NCI-H2029 (cell line): ENCODE measurements at regions not wholly inside any gene's neighbourhood (a gene's known extent, or its start where the extent isn't known, plus 50 kb on each side); places are given as distances from the start of the nearest gene placed in this dataset.

Experiments used
- DNase-seq: peaks from one replicate; lab custom pipeline; 2025; lab: John Stamatoyannopoulos, UW

DNA sequence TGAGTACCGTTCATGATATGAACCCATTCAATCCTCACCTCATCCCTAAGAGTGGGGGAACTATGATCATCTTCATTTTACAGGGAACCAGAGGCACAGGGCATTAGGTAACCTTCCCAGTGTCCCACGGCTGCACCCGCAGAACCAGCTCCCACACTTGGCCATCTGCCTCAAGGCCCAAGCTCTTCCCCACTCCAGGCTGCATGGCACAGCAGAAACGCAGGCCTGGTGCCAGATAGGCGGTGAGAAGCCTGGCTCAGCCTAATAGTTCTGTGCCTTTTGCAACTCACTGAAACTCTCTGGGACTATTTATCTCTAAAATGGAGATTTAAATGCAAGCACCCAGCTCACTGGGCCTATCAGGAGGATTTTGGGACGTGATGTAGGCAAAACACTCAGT lies 90.8 kb upstream of the ZNF618 start:
- DNase-seq, result no peak

DNA sequence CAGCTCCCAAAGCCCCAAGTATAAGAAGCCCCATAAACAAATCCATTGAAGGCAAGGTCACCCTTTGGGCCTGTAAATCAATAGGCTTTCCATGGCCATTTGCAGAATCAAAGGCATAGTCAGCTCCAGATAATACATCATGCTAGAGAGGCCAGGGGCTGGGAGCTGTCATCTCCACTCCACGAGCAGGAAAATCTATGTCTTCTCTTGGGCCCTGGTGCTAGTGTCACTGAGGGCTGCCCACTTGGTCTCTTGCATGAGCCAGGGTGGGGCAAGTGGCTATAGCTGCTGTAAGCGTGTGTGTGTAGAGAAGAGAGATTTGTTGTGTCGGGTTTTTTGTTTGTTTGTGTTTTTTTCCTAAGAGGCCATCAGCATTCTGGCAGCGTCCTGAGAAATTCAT lies 90.0 kb upstream of the ZNF618 start:
- DNase-seq, result no peak

DNA sequence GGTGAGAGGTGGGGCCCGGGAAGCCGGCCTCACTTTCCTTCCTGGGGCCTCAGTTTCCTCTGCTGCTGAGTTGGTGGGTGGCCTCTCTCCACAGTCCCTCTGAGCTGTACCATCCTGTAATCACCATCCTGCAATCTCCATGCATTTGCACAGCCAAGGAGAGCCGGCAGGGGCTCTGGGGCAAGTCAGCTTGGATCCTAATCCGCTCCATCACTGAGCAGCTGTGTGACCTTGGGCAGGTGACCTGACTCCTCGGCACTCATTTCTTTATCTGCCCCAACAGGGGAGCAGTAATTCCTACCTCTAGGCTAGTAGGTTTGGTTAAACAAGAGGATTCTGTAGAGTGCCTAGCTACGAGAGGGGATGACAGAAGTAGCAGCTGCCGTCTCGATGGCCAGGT lies 88.2 kb upstream of the ZNF618 start:
- no peak for DNase-seq

DNA sequence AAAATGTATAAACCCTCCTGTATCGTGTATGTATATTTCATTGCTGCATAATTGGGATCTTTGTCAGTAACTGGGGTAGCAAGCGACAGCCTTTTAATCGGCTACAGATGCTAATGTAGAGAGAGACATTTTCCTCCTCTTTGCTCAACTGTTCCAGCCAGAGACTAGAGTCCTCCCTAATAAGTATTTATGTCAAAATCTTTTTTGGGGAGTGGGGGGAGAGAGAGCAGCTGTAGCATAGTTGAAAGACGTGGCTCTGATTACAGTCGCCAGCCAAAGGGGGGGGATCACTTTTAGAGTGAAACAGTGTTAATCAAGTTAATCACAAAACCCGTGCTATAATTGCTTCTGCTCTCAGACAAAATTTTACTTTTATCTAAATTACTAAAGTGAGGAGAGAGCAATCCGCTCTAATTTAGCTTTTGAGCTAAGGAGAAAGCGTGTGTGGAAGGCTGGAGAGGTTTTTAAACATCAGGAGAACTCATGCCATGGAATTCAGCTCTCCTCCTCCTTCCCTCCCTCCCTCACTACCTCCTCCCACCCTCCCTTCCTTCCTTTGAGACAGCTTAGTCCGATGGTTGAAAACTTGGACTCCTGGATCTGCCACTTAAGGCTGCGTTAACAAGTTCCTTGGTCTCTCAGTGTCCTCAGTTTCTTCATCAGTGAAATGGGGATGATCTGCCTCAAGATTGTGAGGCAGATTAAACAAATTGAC lies 87.3 kb upstream of the ZNF618 start:
- no peak for DNase-seq

DNA sequence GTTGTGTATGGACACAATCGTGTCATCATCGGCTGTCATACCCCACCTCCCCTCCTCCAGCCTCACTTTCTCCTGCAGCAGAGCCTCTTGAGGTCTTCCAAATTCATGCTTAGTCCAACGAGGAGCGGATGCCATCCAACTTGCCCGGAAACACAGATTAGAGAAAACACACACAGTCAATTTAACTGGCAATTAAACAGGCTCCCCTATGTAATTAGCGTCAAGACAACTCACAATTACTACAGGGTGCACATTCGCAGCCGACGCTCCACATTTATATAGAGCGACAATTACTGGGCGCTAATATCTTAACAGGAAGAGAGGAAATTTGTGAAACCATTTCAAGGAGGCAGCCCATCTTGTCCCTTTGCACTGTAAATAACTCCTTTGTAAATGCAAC lies 86.0 kb upstream of the ZNF618 start:
- DNase-seq, result no peak

DNA sequence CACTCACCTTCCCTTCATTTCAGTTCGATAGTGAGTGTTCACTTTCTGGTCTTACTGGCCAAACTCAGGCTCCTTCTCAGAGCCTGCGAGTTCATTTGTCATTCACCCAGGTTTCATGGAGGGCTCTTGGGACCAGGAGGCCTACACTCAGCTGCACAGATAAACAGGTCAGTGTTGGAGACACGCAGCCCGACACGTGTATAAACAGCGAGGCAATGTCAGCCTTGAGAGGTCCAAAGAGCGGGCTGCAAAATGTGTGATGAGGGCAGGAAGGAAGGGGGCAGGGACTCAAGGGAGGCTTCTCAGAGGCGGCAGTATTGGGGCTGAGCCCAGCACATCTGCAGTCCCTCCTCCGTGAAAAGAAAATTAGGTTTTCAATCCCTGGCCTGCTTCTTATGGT lies 82.6 kb upstream of the ZNF618 start:
- no peak for DNase-seq

DNA sequence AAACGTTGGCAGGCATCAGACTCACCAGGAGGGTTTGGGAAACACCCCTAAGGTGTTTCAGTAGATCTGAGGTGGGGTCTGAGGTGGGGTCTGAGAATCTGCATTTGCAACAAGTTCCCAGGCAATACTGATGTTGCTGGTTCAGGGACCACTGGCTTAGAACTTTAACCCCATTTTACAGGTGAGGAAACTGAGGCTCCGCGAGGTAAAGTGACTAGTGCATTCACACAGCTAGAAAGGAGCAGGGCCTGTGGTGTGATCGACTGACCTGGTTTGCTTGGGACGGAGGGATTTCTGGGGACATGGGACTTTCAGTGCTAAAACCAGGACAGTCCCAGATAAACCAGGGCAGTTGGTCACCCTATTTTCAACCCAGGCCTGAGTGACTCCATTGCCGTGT lies 81.4 kb upstream of the ZNF618 start:
- no peak for DNase-seq

DNA sequence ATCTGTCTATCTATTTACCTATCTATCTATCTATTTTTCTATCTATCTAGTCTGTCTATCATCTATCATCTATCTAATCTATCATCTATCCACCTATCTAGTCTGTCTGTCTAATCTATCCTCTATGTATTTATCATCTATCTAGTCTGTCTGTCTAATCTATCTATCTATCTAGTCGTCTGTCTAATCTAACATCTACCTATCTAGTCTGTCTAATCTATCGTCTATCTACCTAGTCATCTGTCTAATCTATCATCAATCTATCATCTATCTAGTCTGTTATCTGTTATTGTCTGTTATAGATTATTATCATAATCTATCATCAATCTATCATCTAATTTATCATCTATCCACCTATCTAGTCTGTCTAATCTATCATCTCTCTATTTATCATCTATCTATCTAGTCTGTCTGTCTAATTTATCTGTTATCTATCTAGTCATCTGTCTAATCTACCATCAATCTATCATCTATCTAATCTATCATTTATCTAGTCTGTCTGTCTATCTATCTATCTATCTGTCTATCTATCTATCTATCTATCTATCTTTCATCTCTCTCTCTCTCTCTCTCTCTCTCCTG lies 80.2 kb upstream of the ZNF618 start:
- no peak for DNase-seq

DNA sequence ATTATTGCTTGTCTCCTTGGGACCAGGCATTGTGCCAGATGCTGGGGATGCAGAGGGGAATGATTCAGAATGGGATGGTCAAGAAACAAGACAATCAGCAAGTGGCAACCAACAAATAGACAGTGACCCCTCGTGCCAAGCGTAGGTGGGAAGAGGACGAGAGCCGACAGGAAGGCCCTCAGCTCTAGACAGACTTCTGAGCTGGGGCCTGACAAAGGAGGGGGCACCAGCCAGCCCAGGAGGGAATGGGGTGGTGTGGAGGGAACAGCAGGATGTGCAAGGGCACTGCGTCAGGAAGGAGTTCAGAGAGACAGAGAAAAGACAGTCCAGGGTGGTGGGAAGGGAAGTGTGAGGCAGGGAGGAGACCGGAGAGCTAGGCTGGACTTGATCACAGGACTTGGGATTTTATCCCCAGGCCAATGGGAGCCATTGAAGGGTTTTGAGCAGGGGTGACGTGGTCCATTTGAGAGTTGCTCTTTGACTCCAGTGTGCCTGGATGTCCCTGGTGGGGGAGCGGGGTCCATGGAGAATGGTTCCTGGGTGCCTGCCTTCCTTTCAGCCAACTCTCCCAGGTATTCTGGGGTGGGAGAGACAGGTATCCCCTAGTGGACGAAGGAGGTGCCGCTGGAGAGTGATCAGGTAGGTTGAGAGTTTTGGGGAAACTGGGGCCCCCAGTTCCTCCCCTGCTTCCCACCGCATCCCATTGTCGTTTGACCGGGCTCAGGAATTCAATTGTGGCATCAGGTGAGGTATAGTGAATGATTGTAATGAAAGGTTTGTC lies 79.3 kb upstream of the ZNF618 start:
- DNase-seq, result no peak

DNA sequence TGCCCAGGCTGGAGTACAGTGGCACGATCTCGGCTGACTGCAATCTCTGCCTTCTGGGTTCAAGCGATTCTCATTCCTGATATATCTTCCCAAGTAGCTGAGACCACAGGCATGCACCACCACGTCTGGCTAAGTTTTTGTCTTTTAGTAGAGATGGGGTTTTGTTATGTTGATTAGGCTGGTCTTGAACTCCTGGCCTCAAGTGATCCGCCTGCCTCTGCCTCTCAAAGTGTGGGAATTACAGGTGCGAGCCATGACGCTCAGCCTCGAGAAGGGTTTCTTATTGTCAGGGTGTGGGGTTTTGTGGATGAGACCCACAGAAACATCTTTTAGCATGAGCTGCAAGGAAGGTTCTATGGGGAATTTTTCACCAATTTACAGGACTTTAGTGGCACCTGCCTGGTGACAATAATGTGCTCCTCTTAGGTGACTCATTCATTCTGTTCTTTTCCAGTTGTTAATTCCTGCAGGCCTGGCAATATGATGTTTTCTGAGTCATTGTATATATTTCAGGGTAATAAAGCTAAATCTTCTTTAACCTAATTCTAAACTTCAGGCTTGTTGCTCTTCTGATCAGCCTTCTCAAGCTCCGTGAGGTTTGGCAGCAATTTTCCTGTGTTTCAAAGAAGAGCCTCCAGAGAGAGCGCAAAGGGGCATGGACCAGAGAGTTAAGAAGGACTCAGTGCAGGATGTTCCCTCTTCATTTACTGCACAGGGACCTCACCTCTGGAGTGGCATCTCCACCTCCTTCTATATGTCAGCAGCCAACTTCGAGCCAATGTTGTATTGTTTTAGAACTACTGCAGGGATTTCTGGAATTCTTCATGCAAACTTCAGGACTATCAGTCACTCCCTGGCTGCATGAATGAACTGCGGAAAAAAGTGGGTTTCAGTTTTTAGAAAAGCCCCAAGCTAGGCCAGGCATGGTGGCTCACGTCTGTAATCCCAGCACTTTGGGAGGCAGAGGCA lies 77.8 kb upstream of the ZNF618 start:
- DNase-seq, result no peak

DNA sequence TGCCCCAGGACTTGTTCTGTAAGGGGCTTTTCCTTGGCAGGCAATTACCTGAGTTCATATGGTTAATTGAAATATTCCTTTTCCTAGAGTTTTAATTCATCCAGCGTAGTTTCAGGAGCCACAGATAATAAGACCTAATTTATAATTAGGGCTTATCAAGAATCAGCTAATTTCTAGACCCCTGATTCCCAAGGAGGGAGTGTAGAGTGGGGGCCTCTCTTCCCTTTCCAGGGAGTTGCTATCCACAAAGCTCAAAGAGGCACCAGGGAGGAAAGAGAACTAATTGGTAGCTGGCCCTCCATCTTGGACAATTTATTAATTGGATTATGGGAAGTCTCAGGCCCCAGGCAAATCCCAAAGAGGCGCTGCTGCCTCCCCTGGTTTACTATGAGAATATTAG lies 75.8 kb upstream of the ZNF618 start:
- DNase-seq, result no peak

DNA sequence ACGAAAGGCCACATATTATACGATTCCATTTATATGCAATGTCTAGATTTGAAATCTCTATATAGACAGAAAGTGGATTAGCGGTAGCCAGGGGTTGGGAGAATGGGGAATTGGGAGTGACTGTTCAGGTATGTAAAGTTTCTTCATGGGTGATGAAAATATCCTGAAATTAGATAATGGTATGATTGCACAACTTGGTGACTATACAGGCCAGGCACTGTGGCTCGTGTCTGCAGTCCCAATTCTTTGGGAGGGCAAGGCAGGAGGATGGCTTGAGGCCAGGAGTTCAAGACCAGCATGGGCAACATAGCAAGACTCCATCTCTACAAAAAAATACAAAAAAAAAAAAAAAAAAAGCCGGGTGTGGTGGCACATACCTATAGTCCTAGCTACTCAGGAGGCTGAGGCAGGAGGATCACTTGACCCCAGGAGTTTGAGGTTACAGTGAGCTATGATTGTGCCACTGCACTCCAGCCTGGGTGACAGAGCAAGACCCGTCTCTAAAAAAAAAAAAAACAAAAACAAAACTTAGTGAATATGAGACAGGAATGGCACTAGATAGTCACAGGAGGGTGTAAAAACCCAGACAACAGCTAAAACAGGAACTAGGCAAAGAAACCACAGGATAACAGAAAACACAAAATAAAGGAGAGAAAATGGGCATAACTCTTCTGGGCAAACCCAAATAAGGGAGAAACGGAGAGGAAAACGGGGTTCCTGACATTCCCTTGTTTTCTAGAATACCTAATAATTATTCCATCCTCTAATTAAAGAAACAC lies 72.1 kb upstream of the ZNF618 start:
- DNase-seq, result no peak

DNA sequence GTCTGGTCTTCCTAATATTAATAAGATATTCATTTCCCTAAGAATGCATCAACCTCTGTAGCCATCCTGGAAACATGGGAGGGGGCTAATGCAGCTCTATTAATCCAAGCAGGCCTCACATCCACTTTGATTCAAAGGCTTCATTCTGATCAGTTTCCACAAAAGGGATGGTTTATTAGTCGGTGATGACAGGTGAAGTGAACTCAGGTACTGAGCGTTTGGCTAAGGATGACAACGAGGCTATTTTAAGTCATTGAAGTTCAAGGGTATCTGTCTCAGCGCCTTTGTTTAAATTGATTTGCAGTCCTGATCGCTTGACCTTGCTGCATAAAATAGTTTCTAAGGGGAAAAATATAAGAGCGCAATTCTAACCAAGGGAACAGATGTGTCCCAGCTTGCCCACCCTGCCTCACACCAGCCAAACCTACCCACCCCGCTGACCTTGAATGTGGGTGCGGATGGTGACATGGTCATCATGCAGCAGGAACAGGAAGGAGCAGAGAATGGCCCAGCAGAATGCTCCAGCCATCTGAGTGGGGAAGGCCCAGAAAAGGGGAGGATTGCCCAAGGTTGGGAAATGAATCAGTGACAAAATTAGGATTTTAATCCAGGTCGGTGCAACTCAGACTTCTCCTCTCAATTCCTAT lies 70.5 kb upstream of the ZNF618 start:
- no peak for DNase-seq

DNA sequence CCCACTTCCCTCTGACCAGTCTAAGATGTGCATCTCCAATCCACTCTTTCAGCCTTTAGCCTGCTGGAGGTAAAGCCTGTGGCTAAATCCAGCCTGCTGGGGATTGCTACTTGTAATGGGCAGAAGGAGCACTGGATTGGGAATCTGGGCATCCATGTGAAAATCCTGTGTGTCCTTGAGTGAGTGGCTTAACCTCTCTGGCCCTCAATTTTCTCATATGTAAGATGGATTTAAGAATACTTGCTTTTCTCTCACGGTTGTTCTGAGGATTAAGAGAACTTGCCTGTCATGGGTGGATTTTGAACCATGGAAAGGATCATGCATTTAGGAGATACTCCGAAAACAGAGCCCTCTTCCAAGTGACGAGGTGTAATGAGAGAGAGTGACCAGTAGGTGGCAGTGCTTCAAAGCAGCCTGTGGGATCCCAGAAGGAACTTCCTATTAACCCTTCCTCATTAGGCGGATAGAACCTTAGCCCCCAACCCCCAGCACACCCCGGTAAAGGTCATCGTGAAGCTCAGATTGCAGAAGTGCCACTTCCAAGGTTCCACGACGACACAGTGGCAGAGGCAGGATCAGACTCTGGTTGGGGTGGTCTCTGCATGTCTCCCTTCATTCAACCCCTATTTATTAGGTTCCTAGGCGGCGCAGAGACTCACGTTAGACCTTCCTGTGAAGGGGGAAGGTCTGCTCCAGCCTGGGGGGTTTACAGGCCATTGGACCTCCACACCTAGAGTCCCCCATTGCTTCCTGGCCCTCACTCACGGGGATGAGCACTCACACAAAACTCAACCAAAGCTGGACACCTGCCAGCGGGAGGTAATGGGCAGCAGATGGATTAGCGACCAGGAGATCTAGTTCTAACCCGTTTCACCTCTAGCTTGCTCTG lies 68.7 kb upstream of the ZNF618 start:
- DNase-seq, result peak; percentile 59

DNA sequence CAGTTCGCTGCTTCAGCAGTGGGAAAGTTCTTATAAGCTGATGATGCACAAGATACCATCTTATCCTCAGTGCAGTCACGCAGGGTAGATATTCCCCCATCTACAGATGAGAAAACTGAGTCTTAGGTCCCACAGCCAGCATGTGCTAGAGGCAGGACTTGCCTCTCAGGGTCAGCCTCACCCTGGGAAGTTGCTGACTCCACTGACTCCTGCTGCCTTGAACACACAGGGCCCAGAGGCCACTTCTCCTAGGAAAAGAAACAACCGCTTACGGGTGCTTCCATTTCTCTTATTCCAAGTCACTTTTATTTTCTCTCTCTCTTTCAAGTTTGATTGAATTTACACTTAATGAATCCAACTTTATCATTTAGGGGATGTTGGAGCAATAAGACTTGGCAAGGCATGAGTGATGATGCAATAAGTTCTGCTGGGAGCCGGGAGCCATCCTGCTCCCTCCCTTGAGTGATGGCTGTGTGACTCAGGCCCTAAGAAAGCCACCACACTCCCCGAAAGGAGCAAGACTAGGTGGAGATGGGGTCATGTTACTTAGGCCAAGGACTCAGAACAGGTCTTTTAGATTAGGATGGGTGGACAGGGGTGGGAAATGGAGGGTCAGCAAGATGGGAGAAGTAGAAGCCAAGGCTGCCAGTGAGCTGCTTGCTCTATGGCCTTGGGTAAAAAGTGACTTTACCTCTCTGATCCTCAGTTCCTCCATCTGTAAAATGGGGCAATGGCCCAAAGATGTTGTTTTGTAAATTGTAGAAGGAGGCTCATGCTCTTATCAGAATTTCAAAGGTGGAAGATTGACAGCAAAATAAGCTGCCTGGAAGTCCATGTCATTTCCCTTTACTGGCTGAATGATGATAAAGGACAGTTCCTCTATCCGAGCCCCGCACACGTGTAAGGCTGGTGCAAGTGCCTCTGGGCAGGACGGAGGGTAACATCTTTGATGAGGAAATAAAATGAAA lies 67.4 kb upstream of the ZNF618 start:
- DNase-seq, result no peak

DNA sequence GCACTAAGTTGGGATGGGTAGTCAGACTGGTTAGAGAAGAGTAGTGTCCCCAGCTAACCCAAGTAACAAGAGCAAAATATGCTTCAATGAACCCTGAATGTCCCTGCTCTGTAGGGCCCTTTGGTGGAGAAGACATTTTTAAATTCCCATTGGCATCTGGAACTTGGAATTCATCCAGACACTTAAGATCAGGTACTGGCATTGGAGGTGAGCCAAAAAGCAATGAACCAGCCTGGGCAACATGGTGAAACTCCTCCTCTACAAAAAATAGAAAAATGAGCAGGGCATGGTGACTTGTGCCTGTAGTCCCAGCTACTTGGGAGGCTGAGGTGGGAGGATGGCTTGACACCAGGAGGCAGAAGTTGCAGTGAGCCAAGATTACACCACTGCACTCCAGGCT lies 58.9 kb upstream of the ZNF618 start:
- DNase-seq, result peak; percentile 64

DNA sequence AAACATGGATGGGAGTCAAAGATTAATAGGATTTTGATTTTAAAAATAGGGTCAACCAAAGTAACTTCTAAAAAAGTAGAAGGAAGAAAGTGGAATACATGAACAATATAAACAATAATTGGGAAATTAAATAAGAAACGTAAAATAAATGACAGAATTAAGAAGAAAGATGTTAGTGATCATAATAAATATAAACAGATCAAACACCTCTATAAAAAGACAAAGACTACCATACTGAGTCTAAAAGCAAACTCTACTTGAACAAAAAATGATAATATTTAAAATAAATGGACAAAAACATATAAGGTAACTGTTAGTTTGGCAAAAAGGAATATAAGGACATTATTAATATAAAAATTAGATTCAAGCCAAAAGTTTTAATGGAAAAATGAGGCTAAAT lies 57.7 kb upstream of the ZNF618 start:
- no peak for DNase-seq

DNA sequence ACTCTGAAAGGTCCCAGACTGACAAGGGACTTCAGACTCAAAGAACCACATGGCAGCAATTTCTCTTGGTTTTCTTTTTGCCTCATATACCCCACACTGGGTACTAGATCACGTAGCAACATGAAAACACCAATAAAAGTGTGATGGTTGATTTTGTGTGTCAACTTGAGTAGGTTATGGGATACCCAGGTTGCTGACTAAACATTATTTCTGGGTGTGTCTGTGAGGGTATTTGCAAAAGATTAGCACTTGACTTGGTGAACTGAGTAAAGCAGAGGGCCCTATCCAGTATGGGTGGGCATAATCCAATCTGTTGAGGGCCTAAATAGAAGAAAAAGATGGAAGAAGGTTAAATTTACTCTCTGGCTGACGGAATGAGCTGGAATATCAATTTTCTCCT lies 53.8 kb upstream of the ZNF618 start:
- DNase-seq, result no peak

DNA sequence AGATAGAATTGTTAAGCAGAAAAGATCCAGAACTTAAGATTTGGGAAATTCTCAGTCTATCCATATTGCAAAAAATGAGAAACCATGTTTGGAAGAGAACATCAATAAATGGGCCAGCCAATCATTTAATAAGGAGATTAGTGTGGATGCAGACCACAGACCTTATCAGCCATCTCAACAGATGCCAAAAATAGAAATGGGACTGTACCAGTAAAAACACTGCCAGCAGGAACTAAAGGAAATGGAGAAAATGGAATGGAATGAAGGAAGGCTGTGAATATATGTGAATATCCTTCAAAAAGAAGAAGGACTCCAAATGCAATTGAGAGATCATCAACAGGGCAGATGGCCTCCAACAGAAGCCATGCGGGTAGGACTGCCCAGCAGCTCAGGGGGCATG lies 52.7 kb upstream of the ZNF618 start:
- no peak for DNase-seq
